Transverse colon (tissue), 4 donors: ENCODE measurements at regions not wholly inside any gene's neighbourhood (a gene's known extent, or its start where the extent isn't known, plus 50 kb on each side); places are given as distances from the start of the nearest gene placed in this dataset.

Source experiments
- DNase-seq: peaks from one replicate; pipeline ENCODE4 v3.0.0-alpha.2; 2019
- H3K27ac ChIP-seq, 4 donors: fragments of 200-600 bp; sonication (generic); 2 replicates each; pipeline ENCODE4 v1.5.1; 2016 to 2018; ENCODE audit warnings: inconsistent platforms in 4 of 4
- H3K27me3 ChIP-seq: fragments of 200-600 bp; sonication (generic); 2 replicates; pipeline ENCODE4 v1.5.1; 2017; ENCODE audit warnings: inconsistent platforms
- H3K36me3 ChIP-seq, 4 donors: fragments of 200-600 bp; sonication (generic); 2 replicates each; pipeline ENCODE4 v1.5.1; 2017 to 2019; ENCODE audit warnings: inconsistent platforms in 4 of 4
- H3K4me1 ChIP-seq, 4 donors: fragments of 200-600 bp; sonication (generic); 2 replicates each; pipeline ENCODE4 v1.5.1; 2017 to 2020; ENCODE audit warnings: inconsistent platforms in 4 of 4
- H3K4me3 ChIP-seq, 4 donors: fragments of 200-600 bp; sonication (generic); 1 replicate in 1 of 4; 2 replicates in 3 of 4; pipeline versions ENCODE4 v1.5.1 to v1.6.1; 2017 to 2019; ENCODE audit warnings: inconsistent platforms in 4 of 4
- H3K9me3 ChIP-seq, 2 donors: fragments of 200-600 bp; sonication (generic); 2 replicates each; pipeline ENCODE4 v1.5.1; 2017 to 2019; ENCODE audit warnings: inconsistent platforms in 2 of 2
- CTCF ChIP-seq, 5 experiments: fragments of 200-600 bp in 3 of 5; fragments of 450-650 bp in 2 of 5; sonication (generic) in 3 of 5; IDR thresholded peaks; 1 replicate in 2 of 5; 2 replicates in 3 of 5; pipeline ENCODE4 v1.5.1; 2016 to 2017; ENCODE audit warnings: antibody characterized with exemption in 5 of 5, inconsistent platforms in 3 of 5, mild to moderate bottlenecking in 2 of 5, moderate library complexity in 1 of 5
- EP300 ChIP-seq: sonication (generic); formaldehyde crosslinking; IDR thresholded peaks from one replicate; pipeline ENCODE4 v1.6.1; 2017; ENCODE audit warnings: antibody characterized with exemption, low read depth
- POLR2A ChIP-seq: fragments of 450-650 bp; IDR thresholded peaks from one replicate; pipeline ENCODE4 v1.6.1; 2016; ENCODE audit warnings: antibody characterized with exemption, mild to moderate bottlenecking, moderate library complexity
- POLR2AphosphoS5 ChIP-seq, 3 donors: sonication (generic); formaldehyde crosslinking; IDR thresholded peaks; one replicate each; pipeline ENCODE4 v1.6.1; 2016; ENCODE audit warnings: antibody characterized with exemption in 3 of 3
- WGBS, 2 donors: methylation state at CpG; one replicate each; pipeline ENCODE4 v1.1.5; 2018; ENCODE audit warnings: low coverage in 1 of 2; 5-methylcytosine and 5-hydroxymethylcytosine counted together
- in situ Hi-C, 4 donors: fragments of 200-750 bp; cut with MboI; loops; one replicate each; pipeline versions ENCODE4 v1.15.0 to v1.15.1; 2017; ENCODE audit warnings: low sequenced_read_pairs in 3 of 4, low pct_ligation_motif_present in 1 of 4, low pct_unique_long_range_greater_than_20kb in 1 of 4
- intact Hi-C: fragments of 100-400 bp; cut with DNase I; formaldehyde crosslinking; loops from one replicate; pipeline ENCODE4 v1.15.1; 2023; ENCODE audit warnings: low total_unique reads

GRCh38 chr9:20078246-20078645 lies 289.4 kb upstream of the SLC24A2 start:
- no peaks in the 10 kb centered on the region for H3K36me3 ChIP-seq
- no peaks in the 10 kb centered on the region for H3K9me3 ChIP-seq
- H3K4me1 ChIP-seq, result no peaks in the 10 kb centered on the region
- TF ChIP-seq POLR2AphosphoS5 (IDR thresholded peaks at IDR 0.05), result no peak
- TF ChIP-seq CTCF (IDR thresholded peaks at IDR 0.05), result no peak
- TF ChIP-seq POLR2A, result no peak
- no peak for TF ChIP-seq EP300
- in situ Hi-C loops (no loop called here), intact Hi-C loops (no loop called here)
- DNase-seq, result no peak
- no peaks in the 10 kb centered on the region for H3K27me3 ChIP-seq
- H3K4me3 ChIP-seq, result no peak overlapping the region
- no peak overlapping the region for H3K27ac ChIP-seq

DNA sequence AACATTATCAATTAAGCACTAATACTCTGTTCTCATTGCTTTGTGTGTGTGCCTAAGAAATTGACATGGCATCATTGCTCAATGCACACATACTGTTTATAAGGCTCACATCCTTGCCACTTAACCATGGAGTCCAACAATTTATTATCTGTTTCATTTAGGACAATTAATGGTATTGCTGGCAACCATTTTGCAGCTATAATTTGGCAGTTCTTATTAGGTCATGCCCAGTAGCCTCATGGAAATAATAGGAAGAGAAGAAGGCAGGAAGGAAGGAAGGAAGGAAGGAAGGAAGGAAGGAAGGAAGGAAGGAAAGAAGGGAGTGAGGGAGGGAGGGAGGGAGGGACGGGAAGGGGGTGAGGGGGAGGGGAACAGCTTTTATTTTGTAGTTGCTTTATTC lies 285.5 kb upstream of the SLC24A2 start:
- no peak overlapping the region for H3K4me3 ChIP-seq
- no peak overlapping the region for H3K27ac ChIP-seq
- no peaks in the 10 kb centered on the region for H3K9me3 ChIP-seq
- in situ Hi-C loops, result no loop called here
- no peak for DNase-seq
- H3K4me1 ChIP-seq, result no peaks in the 10 kb centered on the region
- TF ChIP-seq CTCF (IDR thresholded peaks at IDR 0.05), result no peak
- no peak for TF ChIP-seq POLR2AphosphoS5 (IDR thresholded peaks at IDR 0.05)
- TF ChIP-seq EP300, result no peak
- no peak for TF ChIP-seq POLR2A
- WGBS, 2 donors, result 33 to 46% methylated on average over 1 of the region's 1 CpG
- H3K27me3 ChIP-seq, result no peaks in the 10 kb centered on the region
- intact Hi-C loops, result no loop called here
- no peaks in the 10 kb centered on the region for H3K36me3 ChIP-seq

GRCh38 chr9:20070336-20070735 lies 281.5 kb upstream of the SLC24A2 start:
- H3K4me1 ChIP-seq, result no peaks in the 10 kb centered on the region
- no peak overlapping the region for H3K27ac ChIP-seq
- intact Hi-C loops (no loop called here), in situ Hi-C loops (no loop called here)
- no peak overlapping the region for H3K4me3 ChIP-seq
- 84 to 85% methylated on average over 3 of the region's 3 CpGs for WGBS, 2 donors
- no peaks in the 10 kb centered on the region for H3K36me3 ChIP-seq
- H3K27me3 ChIP-seq, result no peaks in the 10 kb centered on the region
- DNase-seq, result no peak
- no peak for TF ChIP-seq POLR2AphosphoS5 (IDR thresholded peaks at IDR 0.05)
- no peaks in the 10 kb centered on the region for H3K9me3 ChIP-seq

- Histone ChIP-seq H3K9me3 (no peaks in the 10 kb centered on the region), H3K27ac (no peak overlapping the region), H3K4me3 (no peak overlapping the region), H3K27me3 (no peaks in the 10 kb centered on the region), H3K4me1 (no peaks in the 10 kb centered on the region), H3K36me3 (no peaks in the 10 kb centered on the region)
- WGBS, 2 donors, result 45 to 48% methylated on average over 4 of the region's 4 CpGs
- intact Hi-C loops (no loop called here), in situ Hi-C loops (no loop called here)
- no peak for TF ChIP-seq POLR2A
- DNase-seq, result no peak
Observed at GRCh38 chr9:20065796-20066700, 277.2 kb upstream of the SLC24A2 start.

- no peak for TF ChIP-seq CTCF (IDR thresholded peaks at IDR 0.05)
- no peak for TF ChIP-seq POLR2AphosphoS5 (IDR thresholded peaks at IDR 0.05)
- TF ChIP-seq EP300, result no peak
- no peak for TF ChIP-seq POLR2A
- intact Hi-C loops, result no loop called here
- no peaks in the 10 kb centered on the region for H3K27me3 ChIP-seq
- H3K4me3 ChIP-seq, result no peak overlapping the region
- H3K36me3 ChIP-seq, result no peaks in the 10 kb centered on the region
- no peak overlapping the region for H3K27ac ChIP-seq
- no peaks in the 10 kb centered on the region for H3K4me1 ChIP-seq
- in situ Hi-C loops, result no loop called here
- WGBS, 2 donors, result 39% methylated on average over 4 of the region's 4 CpGs; no CpG with 5 or more reads in 1 of the 2 donors
- no peak for DNase-seq
- H3K9me3 ChIP-seq, result no peaks in the 10 kb centered on the region
Observed at GRCh38 chr9:20065046-20065445, 276.2 kb upstream of the SLC24A2 start.
